ENCODE measurements at regions not wholly inside any gene's neighbourhood (a gene's known extent, or its start where the extent isn't known, plus 50 kb on each side); places are given as distances from the start of the nearest gene placed in this dataset.

GRCh38 chr2:18244845-18245244, 315.6 kb downstream of the RDH14 start:
- in situ Hi-C loops (cut with MboI; ENCODE audit: low sequenced_read_pairs, unreplicated experiment) = no loop called here
- no peak for TF ChIP-seq CTCF (IDR thresholded peaks at IDR 0.05; ENCODE audit: borderline replicate concordance, control extremely low read depth, extremely low read depth, insufficient read depth, missing control alignments)
- DNase-seq (ENCODE audit: low spot score) = no peak

GRCh38 chr2:18243816-18244215, 316.6 kb downstream of the RDH14 start:
- in situ Hi-C loops (cut with MboI; ENCODE audit: low sequenced_read_pairs, unreplicated experiment) = no loop called here
- no peak for TF ChIP-seq CTCF (IDR thresholded peaks at IDR 0.05; ENCODE audit: borderline replicate concordance, control extremely low read depth, extremely low read depth, insufficient read depth, missing control alignments)
- no peak for DNase-seq (ENCODE audit: low spot score)

- no peak for TF ChIP-seq CTCF (IDR thresholded peaks at IDR 0.05; ENCODE audit: borderline replicate concordance, control extremely low read depth, extremely low read depth, insufficient read depth, missing control alignments)
- in situ Hi-C loops (cut with MboI; ENCODE audit: low sequenced_read_pairs, unreplicated experiment) = no loop called here
- no peak for DNase-seq (ENCODE audit: low spot score)
Measured at GRCh38 chr2:18242716-18243115, 317.7 kb downstream of the RDH14 start.

GRCh38 chr2:18238209-18238608, 322.2 kb downstream of the RDH14 start:
- no peak for TF ChIP-seq CTCF (IDR thresholded peaks at IDR 0.05; ENCODE audit: borderline replicate concordance, control extremely low read depth, extremely low read depth, insufficient read depth, missing control alignments)
- DNase-seq (ENCODE audit: low spot score) = no peak

GRCh38 chr2:18237298-18237697, 323.2 kb downstream of the RDH14 start:
- no peak for DNase-seq (ENCODE audit: low spot score)
- in situ Hi-C loops (cut with MboI; ENCODE audit: low sequenced_read_pairs, unreplicated experiment) = no loop called here
- no peak for TF ChIP-seq CTCF (IDR thresholded peaks at IDR 0.05; ENCODE audit: borderline replicate concordance, control extremely low read depth, extremely low read depth, insufficient read depth, missing control alignments)

More at GRCh38 chr2:18238209-18238608, 322.2 kb downstream of the RDH14 start:
- in situ Hi-C loops (cut with MboI; ENCODE audit: low sequenced_read_pairs, unreplicated experiment) = no loop called here

GRCh38 chr2:18232731-18233438, 327.6 kb downstream of the RDH14 start:
- no peak for DNase-seq (ENCODE audit: low spot score)
- in situ Hi-C loops (cut with MboI; ENCODE audit: low sequenced_read_pairs, unreplicated experiment) = no loop called here
- no peak for TF ChIP-seq CTCF (IDR thresholded peaks at IDR 0.05; ENCODE audit: borderline replicate concordance, control extremely low read depth, extremely low read depth, insufficient read depth, missing control alignments)

All from GM13976 (cell line).